ENCODE measurements at regions not wholly inside any gene's neighbourhood (a gene's known extent, or its start where the extent isn't known, plus 50 kb on each side); places are given as distances from the start of the nearest gene placed in this dataset.

GRCh38 chr5:90161414-90161813, 248.1 kb downstream of the CETN3 start:
- no peak for DNase-seq (ENCODE audit: extremely low read depth, insufficient read length)
- H3K27me3 ChIP-seq (replicated peaks; ENCODE audit: control insufficient read depth, insufficient read depth, low read length) = no peaks in the 10 kb centered on the region
- H3K36me3 ChIP-seq (ENCODE audit: control insufficient read depth, insufficient read depth, low read length) = no peaks in the 10 kb centered on the region

GRCh38 chr5:90158131-90158530, 251.4 kb downstream of the CETN3 start:
- Histone ChIP-seq H3K27me3 (replicated peaks; ENCODE audit: control insufficient read depth, insufficient read depth, low read length) (no peaks in the 10 kb centered on the region), H3K36me3 (ENCODE audit: control insufficient read depth, insufficient read depth, low read length) (no peaks in the 10 kb centered on the region), H3K4me3 (replicated peaks; ENCODE audit: low read depth, low read length) (no peak overlapping the region)
- TF ChIP-seq CTCF (IDR thresholded peaks at IDR 0.05; ENCODE audit: insufficient read depth, low read length, poor library complexity, severe bottlenecking) = no peak
- DNase-seq (ENCODE audit: extremely low read depth, insufficient read length) = no peak

More at GRCh38 chr5:90161414-90161813, 248.1 kb downstream of the CETN3 start:
- no peak overlapping the region for H3K4me3 ChIP-seq (replicated peaks; ENCODE audit: low read depth, low read length)
- TF ChIP-seq CTCF (IDR thresholded peaks at IDR 0.05; ENCODE audit: insufficient read depth, low read length, poor library complexity, severe bottlenecking) = peak; percentile 47

GRCh38 chr5:90153031-90153430, 256.5 kb downstream of the CETN3 start:
- no peaks in the 10 kb centered on the region for H3K36me3 ChIP-seq (ENCODE audit: control insufficient read depth, insufficient read depth, low read length)
- no peaks in the 10 kb centered on the region for H3K27me3 ChIP-seq (replicated peaks; ENCODE audit: control insufficient read depth, insufficient read depth, low read length)
- DNase-seq (ENCODE audit: extremely low read depth, insufficient read length) = no peak
- TF ChIP-seq CTCF (IDR thresholded peaks at IDR 0.05; ENCODE audit: insufficient read depth, low read length, poor library complexity, severe bottlenecking) = no peak
- no peak overlapping the region for H3K4me3 ChIP-seq (replicated peaks; ENCODE audit: low read depth, low read length)

GRCh38 chr5:90144625-90145327, 264.8 kb downstream of the CETN3 start:
- DNase-seq (ENCODE audit: extremely low read depth, insufficient read length) = no peak
- no peak overlapping the region for H3K4me3 ChIP-seq (replicated peaks; ENCODE audit: low read depth, low read length)
- TF ChIP-seq CTCF (IDR thresholded peaks at IDR 0.05; ENCODE audit: insufficient read depth, low read length, poor library complexity, severe bottlenecking) = no peak
- H3K36me3 ChIP-seq (ENCODE audit: control insufficient read depth, insufficient read depth, low read length) = no peaks in the 10 kb centered on the region
- H3K27me3 ChIP-seq (replicated peaks; ENCODE audit: control insufficient read depth, insufficient read depth, low read length) = no peaks in the 10 kb centered on the region

- H3K36me3 ChIP-seq (ENCODE audit: control insufficient read depth, insufficient read depth, low read length) = no peaks in the 10 kb centered on the region
- TF ChIP-seq CTCF (IDR thresholded peaks at IDR 0.05; ENCODE audit: insufficient read depth, low read length, poor library complexity, severe bottlenecking) = no peak
- no peaks in the 10 kb centered on the region for H3K27me3 ChIP-seq (replicated peaks; ENCODE audit: control insufficient read depth, insufficient read depth, low read length)
- H3K4me3 ChIP-seq (replicated peaks; ENCODE audit: low read depth, low read length) = no peak overlapping the region
- DNase-seq (ENCODE audit: extremely low read depth, insufficient read length) = no peak
Measured at GRCh38 chr5:90142541-90142940, 267.0 kb downstream of the CETN3 start.

- H3K27me3 ChIP-seq (replicated peaks; ENCODE audit: control insufficient read depth, insufficient read depth, low read length) = no peaks in the 10 kb centered on the region
- TF ChIP-seq CTCF (IDR thresholded peaks at IDR 0.05; ENCODE audit: insufficient read depth, low read length, poor library complexity, severe bottlenecking) = no peak
- DNase-seq (ENCODE audit: extremely low read depth, insufficient read length) = no peak
- no peaks in the 10 kb centered on the region for H3K36me3 ChIP-seq (ENCODE audit: control insufficient read depth, insufficient read depth, low read length)
- no peak overlapping the region for H3K4me3 ChIP-seq (replicated peaks; ENCODE audit: low read depth, low read length)
Measured at GRCh38 chr5:90141984-90142383, 267.6 kb downstream of the CETN3 start.
